ENCODE measurements at regions not wholly inside any gene's neighbourhood (a gene's known extent, or its start where the extent isn't known, plus 50 kb on each side); places are given as distances from the start of the nearest gene placed in this dataset.

- DNase-seq: no peak
Observed at GRCh38 chr9:17978773-17979172, 399.9 kb downstream of the SH3GL2 start.

GRCh38 chr9:17986595-17986994 lies 407.7 kb downstream of the SH3GL2 start:
- DNase-seq: no peak

- no peak for DNase-seq
Observed at GRCh38 chr9:17987189-17987588, 408.3 kb downstream of the SH3GL2 start.

GRCh38 chr9:17988489-17988888 lies 409.6 kb downstream of the SH3GL2 start:
- no peak for DNase-seq

GRCh38 chr9:17990602-17991001 lies 411.7 kb downstream of the SH3GL2 start:
- no peak for DNase-seq

- DNase-seq: no peak
Observed at GRCh38 chr9:17993024-17993423, 414.2 kb downstream of the SH3GL2 start.

GRCh38 chr9:17994695-17995425 lies 416.0 kb downstream of the SH3GL2 start:
- no peak for DNase-seq

- no peak for DNase-seq
Observed at GRCh38 chr9:17996728-17997127, 417.9 kb downstream of the SH3GL2 start.

GRCh38 chr9:18002718-18003438 lies 424.0 kb downstream of the SH3GL2 start:
- DNase-seq: no peak

GRCh38 chr9:18006591-18006990 lies 427.7 kb downstream of the SH3GL2 start:
- no peak for DNase-seq

GRCh38 chr9:18007621-18008020 lies 428.8 kb downstream of the SH3GL2 start:
- peak; percentile 99 for DNase-seq

- DNase-seq: no peak
Observed at GRCh38 chr9:18009902-18010301, 431.0 kb downstream of the SH3GL2 start.

GRCh38 chr9:18010492-18010891 lies 431.6 kb downstream of the SH3GL2 start:
- DNase-seq: no peak

- no peak for DNase-seq
Observed at GRCh38 chr9:18012170-18012569, 433.3 kb downstream of the SH3GL2 start.

- DNase-seq: no peak
Observed at GRCh38 chr9:18014556-18014955, 435.7 kb downstream of the SH3GL2 start.

- DNase-seq: no peak
Observed at GRCh38 chr9:18015116-18015515, 436.2 kb downstream of the SH3GL2 start.

GRCh38 chr9:18017136-18017535 lies 438.3 kb downstream of the SH3GL2 start:
- no peak for DNase-seq

GRCh38 chr9:18018221-18018620 lies 439.4 kb downstream of the SH3GL2 start:
- DNase-seq: no peak

GRCh38 chr9:18018661-18019060 lies 439.8 kb downstream of the SH3GL2 start:
- no peak for DNase-seq

- DNase-seq: no peak
Observed at GRCh38 chr9:18020121-18020745, 441.4 kb downstream of the SH3GL2 start.

GRCh38 chr9:18022642-18023041 lies 443.8 kb downstream of the SH3GL2 start:
- DNase-seq: no peak

GRCh38 chr9:18023332-18023731 lies 444.5 kb downstream of the SH3GL2 start:
- no peak for DNase-seq

GRCh38 chr9:18032636-18033035 lies 441.3 kb upstream of the ADAMTSL1 start:
- DNase-seq: no peak

Data from NCI-H1436 treated with DMSO at 0.1 percent for 48 hours (cell line).